Right lobe of liver (tissue), 4 donors: ENCODE measurements at regions not wholly inside any gene's neighbourhood (a gene's known extent, or its start where the extent isn't known, plus 50 kb on each side); places are given as distances from the start of the nearest gene placed in this dataset.

ENCODE experiments used
- CTCF ChIP-seq, 4 donors: fragments of 200-600 bp in 3 of 4; fragments of 450-650 bp in 1 of 4; IDR thresholded peaks; one replicate each; pipeline versions ENCODE4 v1.5.1 to v1.8.0; 2016 to 2022; ENCODE audit warnings: antibody characterized with exemption in 4 of 4, mild to moderate bottlenecking in 2 of 4
- POLR2A ChIP-seq: fragments of 450-650 bp; IDR thresholded peaks from one replicate; pipeline ENCODE4 v1.6.1; 2017; ENCODE audit warnings: antibody characterized with exemption, mild to moderate bottlenecking
- donor health status: DM: no; HTN: no; CAD: no.
- donor health status: DM: no; HTN: no; CAD: no.
- donor health status: DM: no; HTN: yes; CAD: no.

DNA sequence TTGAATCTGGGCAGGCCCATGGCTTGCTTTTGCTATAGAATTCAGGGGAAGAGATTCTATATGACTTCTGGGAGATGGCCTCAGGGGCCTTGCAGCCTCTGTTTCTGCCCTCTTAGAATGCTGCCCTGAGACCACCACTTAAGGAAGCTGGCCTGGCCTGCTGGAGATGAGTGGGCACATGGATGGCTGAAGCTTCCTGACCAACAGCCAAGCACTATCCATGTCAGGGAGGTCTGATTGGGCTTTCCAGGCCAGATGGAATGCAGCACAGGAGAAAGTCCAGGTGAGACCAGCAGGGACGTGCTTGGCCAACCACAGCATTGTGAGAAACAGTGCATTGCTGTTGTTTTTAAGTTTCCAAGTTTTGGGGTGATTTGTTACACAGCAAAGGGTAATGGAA lies 308.1 kb downstream of the PTPRU start:
- TF ChIP-seq POLR2A (no peak), CTCF (IDR thresholded peaks at IDR 0.05) (no peak)
